ENCODE measurements at regions not wholly inside any gene's neighbourhood (a gene's known extent, or its start where the extent isn't known, plus 50 kb on each side); places are given as distances from the start of the nearest gene placed in this dataset.
A peak's percentile ranks its signal among the peaks of the same experiment; 100 is the strongest.
"Not testable (repeated sequence)": the region's sequence is repeated elsewhere in the genome, so short reads cannot be mapped to it uniquely, and the experiment has no call there.

DNA sequence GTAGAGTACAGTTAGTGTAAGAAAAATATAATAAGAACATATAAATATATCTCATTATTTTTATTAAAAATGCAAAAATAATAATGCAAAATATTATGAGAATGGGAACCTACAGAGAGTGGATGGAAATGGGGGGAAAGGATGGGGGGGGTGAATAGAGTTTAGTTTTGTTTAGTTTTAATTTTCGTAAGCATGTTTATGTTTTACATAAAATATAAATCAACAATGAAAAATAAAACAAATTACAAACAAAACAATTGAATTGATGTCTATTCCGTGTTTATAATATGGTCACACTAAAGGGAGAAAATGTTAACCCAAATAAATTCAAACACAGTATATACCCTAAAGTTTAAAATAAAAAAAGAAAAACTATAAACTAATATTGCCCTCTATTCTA is 1717.4 kb upstream of the SPRY2 start:
- TF ChIP-seq, protein P1, sequence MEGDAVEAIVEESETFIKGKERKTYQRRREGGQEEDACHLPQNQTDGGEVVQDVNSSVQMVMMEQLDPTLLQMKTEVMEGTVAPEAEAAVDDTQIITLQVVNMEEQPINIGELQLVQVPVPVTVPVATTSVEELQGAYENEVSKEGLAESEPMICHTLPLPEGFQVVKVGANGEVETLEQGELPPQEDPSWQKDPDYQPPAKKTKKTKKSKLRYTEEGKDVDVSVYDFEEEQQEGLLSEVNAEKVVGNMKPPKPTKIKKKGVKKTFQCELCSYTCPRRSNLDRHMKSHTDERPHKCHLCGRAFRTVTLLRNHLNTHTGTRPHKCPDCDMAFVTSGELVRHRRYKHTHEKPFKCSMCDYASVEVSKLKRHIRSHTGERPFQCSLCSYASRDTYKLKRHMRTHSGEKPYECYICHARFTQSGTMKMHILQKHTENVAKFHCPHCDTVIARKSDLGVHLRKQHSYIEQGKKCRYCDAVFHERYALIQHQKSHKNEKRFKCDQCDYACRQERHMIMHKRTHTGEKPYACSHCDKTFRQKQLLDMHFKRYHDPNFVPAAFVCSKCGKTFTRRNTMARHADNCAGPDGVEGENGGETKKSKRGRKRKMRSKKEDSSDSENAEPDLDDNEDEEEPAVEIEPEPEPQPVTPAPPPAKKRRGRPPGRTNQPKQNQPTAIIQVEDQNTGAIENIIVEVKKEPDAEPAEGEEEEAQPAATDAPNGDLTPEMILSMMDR (conservative IDR thresholded peaks at IDR 0.05), result no peak
- no peak for TF ChIP-seq ZFX (IDR thresholded peaks at IDR 0.05)
- H3K27ac ChIP-seq, result no peak overlapping the region

- H3K27ac ChIP-seq, result not testable (repeated sequence)
These were observed 1704.4 kb upstream of the SPRY2 start for GRCh38 chr13:82045316-82045715.

GRCh38 chr13:82036602-82037001 is 1695.7 kb upstream of the SPRY2 start:
- TF ChIP-seq, protein P1 (conservative IDR thresholded peaks at IDR 0.05), result no peak
- no peak for TF ChIP-seq ZFX (IDR thresholded peaks at IDR 0.05)
- H3K27ac ChIP-seq, result no peak overlapping the region

- no peak overlapping the region for H3K27ac ChIP-seq
- TF ChIP-seq, protein P1 (conservative IDR thresholded peaks at IDR 0.05), result no peak
- TF ChIP-seq ZFX (IDR thresholded peaks at IDR 0.05), result no peak
These were observed 1670.4 kb upstream of the SPRY2 start for GRCh38 chr13:82011355-82011754.

DNA sequence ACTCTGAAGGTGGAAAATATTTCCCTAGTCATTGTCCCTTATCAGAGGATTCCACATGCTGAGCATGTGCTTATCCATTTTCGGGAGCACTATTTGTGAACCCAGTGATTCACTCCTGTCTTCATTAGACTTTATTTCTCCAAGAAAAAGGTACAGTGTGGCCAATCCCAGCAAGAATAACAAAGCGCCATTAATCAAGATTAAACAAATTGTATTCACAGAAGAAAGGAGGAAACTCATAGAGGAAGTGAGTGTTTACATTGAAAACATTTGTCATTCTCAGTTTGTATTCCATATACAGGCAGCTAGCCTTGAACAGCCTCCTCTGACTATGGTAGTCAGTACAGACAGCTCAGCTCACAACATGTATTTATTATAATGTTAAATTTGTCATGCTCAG is 1669.9 kb upstream of the SPRY2 start:
- H3K27ac ChIP-seq, result no peak overlapping the region
- TF ChIP-seq, protein P1 (conservative IDR thresholded peaks at IDR 0.05), result no peak

DNA sequence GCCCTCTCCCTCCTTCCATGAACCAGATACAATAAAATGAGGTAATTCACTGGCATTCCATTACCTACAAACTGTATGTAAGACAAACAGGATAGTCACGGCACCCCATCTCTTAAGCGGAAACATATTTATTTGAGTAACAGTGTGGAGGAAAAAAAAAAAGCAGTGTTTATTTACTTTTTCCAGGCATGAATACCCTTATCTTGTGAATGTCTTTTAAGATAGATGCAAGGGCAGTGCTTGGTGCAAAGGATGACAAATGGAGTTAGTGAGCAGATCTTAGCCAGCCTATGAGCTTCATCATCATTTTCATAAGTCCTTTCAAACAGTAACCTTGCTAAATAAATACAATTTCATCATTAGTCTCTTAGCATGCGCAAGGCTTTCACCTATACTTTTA is 1661.8 kb upstream of the SPRY2 start:
- no peak overlapping the region for H3K27ac ChIP-seq
- TF ChIP-seq ZFX (IDR thresholded peaks at IDR 0.05), result no peak
- TF ChIP-seq, protein P1 (conservative IDR thresholded peaks at IDR 0.05), result no peak

DNA sequence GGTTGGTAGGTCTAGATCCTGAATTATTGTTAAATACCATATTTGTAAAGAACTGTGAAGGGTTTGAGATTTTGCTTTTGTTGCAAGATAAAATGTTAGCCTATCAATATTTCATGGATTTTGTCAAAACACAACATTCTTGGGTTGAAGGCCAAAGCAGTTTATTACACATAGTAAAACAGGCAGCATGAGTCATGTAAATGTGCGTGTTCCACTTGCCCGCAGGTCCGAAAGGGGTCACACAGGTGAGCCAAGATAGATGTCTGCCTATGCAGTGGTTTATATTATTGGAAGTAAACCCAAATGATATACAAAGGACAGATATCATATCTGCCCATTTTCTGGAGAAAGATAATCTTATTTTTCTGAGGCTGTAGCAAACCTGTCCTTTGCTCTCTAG is 1654.4 kb upstream of the SPRY2 start:
- TF ChIP-seq, protein P1 (conservative IDR thresholded peaks at IDR 0.05), result no peak
- TF ChIP-seq ZFX (IDR thresholded peaks at IDR 0.05), result no peak
- H3K27ac ChIP-seq, result no peak overlapping the region

DNA sequence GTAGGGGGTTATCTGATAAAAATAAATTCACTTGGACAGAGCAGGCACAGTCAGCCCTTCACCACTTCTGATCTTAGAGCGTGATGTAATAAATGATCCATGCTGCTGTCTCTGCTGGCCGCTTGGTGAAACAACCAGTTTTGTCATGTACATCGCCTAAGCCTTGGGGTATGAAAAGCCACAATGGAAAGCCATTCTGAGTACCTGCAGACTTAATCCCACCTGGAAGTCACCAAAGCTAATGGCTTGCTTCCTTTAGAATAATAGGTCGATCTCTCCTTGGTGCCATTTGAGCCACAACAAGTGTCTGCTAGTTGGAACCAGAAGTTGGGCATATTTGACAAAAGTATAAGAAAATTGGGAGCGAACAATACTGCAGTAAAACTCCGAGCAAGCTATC is 1649.7 kb upstream of the SPRY2 start:
- TF ChIP-seq, protein P1 (conservative IDR thresholded peaks at IDR 0.05), result 0 out of 2 replicates have a peak, but pooled peaks have one; percentile 11
- TF ChIP-seq ZFX (IDR thresholded peaks at IDR 0.05), result no peak
- no peak overlapping the region for H3K27ac ChIP-seq
